Right hindlimb (tissue), 1 donor: ENCODE measurements at regions not wholly inside any gene's neighbourhood (a gene's known extent, or its start where the extent isn't known, plus 50 kb on each side); places are given as distances from the start of the nearest gene placed in this dataset.
"Not testable (repeated sequence)": the region's sequence is repeated elsewhere in the genome, so short reads cannot be mapped to it uniquely, and the experiment has no call there.

ENCODE experiments used
- DNase-seq: peaks from one replicate; pipeline ENCODE4 v3.0.0-alpha.2; 2018

DNA sequence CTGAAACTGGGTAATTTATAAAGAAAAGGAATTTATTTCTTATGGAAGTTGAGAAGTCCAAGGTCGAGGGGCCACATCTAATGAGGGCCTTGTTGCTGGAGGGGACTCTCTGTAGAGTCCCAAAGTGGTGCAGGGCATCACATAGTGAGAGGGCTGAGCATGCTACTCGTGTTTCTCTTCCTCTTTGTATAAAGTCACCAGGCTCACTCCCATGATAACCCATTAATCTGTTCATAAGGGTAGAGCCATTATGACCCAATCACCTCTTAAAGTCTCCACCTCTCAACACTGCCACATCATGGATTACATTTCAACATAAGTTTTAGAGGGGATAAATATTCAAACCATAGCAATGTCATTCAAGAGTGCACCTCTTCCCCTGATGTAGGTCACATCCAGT, 79.1 kb upstream of the ATP2B1 start:
- no peak for DNase-seq

DNA sequence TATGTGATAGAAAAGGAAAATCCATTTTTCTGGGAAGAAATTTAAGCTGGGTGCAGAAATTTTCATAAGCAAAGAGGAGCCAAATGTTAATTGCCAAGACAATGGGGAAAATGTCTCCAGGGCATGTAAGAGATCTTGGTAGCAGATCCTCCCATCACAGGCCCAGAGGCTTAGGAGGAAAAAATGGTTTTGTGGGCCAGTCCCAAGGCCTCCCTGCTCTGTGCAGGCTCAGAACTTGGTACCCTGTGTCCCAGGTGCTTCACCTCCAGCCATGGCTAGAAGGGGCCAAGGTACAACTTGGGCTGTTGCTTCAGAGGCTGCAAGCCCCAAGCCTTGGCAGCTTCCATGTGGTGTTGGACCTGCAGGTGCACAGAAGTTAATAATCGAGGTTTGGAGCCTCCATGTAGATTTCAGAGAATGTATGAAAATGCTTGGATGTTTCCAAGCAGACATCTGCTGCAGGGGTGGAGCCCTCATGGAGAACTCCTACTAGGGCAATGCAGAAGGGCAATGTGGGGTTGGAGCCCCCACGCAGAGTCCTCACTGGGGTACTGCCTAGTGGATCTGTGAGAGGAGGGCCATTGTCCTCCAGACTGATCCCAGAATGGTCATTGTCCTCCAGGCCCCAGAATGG, 77.7 kb upstream of the ATP2B1 start:
- no peak for DNase-seq

DNA sequence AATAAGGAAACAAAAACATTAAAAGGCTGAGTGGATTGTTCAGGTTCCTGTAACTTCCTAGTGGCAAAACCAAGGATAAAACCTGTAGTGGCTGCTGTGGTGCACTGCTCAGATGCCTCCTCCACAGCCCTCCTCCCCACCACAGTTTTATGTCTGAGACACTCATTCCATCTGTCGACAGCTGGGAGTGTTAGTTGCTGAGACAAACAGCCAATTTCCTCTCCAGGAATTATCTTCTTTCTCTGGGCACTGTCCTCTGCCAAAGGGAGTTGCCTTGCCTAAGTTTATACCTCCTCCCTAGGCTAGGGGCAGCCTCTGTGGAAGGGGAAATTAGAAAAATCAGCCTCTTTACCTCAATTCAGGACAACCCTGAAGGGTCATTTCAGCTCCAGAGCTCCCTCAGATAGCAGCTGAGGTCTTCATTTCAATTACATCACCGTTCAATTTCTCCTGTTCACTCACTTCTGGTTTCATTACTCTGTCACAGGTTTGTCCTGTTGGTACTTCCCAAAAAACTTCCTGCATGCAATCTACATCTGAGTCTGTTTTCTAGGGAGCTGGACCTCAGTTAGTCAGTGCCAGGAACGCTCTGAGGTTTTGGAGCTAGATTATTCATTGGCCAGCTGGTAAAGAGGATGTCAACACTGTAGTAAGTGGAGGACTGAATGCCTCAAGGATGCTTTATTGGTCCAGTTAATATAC, 74.9 kb upstream of the ATP2B1 start:
- peak; percentile 65 for DNase-seq

DNA sequence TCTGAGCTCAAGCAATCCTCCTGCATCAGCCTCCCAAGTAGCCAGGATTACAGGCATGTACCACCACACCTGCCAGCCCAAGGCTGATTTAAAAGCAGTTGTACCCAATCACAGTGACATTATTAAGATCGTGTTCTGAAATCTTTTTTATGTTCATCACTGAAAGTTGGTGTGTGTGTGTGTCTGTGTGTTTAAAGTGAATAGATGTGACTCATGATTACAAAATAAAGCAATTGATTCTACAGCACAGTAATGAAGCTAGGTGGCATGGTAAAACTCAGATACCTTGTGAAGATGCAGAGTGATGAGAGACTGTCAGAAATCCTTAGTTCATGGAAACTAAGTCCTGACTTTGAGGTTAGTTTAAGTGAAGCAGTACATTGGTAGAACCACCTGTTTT, 74.2 kb upstream of the ATP2B1 start:
- DNase-seq, result no peak

DNA sequence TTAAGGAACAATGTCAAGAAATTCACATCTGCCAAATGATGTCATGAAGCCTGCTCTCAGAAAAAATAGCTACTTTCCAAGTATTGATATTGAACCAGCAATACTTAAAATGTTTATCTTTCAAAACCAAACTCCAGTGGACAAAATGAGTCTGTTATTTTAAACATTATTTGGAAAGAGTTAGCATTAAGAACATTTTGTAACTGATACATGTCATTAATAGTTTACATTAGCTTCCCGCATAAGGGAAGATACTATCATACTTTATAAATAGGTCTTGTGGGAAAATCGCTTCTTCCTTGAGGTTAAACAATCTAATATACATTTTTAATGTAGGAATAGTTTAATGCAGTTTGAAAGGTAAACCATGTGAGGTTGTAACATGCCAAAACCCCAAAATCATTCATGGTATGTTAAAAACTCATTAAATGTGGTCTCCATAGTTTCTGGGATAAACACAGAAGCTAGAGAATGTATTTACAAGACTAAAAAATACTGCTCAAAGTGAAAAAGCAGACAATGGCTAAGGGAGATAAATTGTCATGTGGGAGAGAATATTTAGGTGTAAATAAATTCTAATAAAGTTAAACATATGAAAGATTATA, 73.4 kb upstream of the ATP2B1 start:
- DNase-seq, result no peak

DNA sequence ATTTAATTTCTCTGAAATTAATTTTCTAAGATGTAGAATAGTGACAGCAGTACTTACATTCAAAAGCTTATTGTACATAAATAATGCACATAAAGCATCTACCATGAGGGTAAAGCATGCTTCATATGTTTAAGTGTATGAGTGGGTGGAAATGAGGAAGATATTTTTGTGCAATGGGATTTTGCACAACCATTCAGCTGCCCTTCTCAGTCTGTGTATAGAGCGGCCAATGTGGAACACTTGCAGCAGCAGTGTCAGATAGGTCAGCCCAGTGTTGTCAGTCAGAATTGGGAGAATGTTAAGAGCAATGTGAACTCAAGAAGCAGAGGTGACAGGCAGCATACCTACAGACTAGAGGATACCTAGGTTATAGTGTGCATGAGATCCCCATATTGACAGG, 72.5 kb upstream of the ATP2B1 start:
- DNase-seq, result no peak

DNA sequence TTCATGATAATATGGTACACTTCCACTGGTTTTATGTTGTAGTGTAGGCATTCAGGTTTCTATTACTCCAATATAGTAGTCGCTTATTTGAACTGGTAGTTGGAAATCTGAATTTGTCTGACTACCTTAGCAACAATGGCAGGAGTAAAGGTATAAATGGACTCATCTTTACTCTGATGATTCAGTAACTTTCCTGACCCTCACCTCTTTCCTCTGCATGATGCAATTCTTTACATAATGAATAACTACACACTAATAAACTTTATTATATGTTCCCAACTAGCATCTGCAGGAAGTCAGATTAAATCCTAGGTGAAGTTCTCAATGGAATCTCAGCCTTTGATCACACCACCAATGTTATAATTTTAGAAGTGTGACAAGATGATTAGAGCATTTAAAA, 70.5 kb upstream of the ATP2B1 start:
- DNase-seq, result no peak

DNA sequence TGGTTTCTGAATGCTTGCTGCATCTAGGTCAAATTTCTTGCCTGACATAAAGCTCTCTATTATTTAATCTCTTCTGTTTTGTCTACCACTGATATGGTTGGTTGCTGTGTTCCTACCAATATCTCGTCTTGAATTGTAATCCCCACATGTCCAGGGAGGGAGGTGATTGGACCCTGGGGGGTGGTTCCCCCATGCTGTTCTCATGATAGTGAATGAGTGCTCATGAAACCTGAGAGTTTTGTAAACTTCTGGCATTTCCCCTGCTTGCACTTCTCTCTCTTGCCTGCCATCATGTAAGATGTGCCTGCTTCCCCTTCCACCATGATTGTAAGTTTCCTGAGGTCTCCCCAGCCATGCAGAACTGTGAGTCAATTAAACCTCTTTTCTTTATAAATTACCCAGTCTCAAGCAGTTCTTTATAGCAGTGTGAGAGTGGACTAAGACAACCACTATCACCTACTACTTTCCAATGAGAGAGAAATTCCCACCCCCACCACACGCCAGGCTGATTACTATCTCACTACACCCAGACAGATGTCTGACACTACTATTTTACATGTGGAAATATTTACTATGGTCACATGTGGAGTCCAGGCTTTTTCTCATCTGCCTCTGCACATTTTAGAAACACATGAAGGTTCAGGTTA, 69.2 kb upstream of the ATP2B1 start:
- no peak for DNase-seq

DNA sequence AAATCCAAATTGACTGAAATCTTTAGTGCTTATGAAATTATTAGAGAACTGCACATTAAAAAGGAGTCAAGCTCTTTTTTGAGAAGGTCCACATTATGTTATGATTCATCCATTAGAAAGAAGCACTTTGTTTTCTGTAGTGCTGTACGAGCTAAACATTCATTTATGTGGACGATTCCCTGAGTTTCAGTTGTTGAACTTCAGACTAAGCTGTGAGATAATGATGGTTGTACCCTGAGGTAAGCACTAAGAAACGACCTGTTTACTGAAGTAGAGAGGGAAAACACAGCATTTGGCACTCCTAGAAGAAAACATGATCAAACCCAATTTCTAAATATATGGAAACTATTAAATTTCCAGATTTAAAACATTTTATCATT, 67.3 kb upstream of the ATP2B1 start:
- no peak for DNase-seq

DNA sequence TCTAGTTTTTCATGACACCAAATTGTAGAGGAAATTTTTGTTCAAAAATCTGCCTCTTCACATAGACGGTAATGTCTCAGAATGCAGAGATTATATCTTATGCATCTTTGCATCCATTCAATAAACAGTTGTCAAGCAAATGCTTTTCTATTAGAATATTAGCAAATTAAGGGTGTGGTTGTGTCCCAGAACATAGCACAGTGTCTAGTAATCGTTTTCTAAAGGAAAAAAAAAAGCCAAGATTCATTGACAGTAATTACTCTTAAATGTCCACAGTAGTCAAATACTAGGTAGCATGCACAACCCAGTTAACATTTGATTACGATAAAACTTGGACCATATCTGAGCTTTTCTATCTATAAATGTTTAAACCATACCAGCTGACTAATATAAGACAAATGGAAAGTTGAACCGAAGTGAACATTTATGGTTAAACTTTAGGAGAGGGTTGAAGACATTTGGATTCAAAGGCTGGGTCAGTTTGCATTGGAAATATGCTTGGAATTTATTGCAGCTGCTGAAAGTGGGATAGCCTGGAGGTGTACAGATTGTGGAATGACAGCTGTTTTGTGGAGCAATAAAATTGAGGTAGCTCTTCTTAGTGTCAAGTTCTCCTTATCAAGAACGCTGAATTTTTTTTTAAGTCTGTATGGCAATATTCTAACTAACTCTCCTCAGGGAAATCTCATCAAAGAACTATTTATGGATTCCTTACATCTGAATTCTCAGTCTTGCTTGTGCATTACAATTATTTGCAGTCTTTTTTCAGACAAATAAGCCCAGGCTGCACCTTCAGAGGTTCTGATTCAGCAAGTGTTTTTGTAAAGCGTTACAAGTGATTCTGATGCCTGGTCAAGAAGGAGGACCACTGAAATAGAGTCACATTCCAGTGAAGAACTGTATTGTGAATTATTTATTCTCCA, 66.7 kb upstream of the ATP2B1 start:
- peak; percentile 29 for DNase-seq

DNA sequence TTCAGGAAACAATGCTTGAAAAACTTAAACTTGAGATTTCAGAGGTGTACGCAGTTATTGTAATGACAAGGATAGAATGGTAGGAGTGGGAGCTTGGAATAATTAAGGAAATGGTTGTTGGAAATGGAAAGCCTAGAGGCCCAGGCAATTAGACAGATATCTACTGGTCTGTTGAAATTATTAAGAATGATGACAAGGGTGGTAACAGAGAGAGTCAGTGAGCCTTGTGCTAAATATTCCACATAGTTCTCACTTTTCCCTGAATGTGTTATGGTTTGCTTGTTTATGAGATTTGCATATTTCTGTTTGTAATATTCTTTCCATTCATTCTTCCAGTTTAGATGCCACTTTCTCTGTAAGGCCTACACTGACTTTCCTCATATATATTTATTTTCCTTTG, 66.0 kb upstream of the ATP2B1 start:
- DNase-seq, result no peak

DNA sequence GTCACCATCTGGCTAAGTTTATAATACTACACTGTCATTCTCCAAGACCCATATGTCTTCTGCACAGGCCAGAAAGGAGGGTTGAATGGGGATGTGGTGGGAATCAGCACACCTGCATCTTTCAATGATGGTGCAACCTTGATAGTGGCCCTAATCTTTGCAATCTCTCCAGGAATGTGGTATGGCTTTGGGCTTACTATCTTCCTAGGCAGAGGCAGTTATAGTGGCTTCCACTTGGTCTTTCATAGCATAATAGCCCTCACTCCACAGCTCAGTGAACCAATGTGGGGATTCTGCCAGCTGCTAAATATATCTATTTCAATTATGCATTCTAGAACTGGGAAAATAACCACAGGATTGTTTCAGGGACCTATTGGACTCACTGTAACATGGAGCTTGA, 61.8 kb upstream of the ATP2B1 start:
- DNase-seq, result no peak

DNA sequence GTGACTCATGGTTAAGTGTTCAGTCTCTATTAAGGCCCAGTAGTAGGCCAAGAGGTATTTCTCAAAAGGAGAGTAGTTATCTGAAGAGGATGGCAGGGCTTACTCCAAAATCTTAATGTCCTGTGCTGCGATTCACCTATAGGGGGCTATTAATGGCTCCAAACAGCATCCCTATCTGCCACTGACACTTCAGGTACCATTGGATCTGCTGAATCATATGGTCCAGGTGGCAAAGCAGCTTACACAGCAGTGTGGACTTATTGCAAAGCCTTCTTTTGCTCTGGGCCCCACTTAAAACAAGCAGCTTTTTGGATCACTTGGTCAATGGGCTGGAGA, 60.8 kb upstream of the ATP2B1 start:
- no peak for DNase-seq

DNA sequence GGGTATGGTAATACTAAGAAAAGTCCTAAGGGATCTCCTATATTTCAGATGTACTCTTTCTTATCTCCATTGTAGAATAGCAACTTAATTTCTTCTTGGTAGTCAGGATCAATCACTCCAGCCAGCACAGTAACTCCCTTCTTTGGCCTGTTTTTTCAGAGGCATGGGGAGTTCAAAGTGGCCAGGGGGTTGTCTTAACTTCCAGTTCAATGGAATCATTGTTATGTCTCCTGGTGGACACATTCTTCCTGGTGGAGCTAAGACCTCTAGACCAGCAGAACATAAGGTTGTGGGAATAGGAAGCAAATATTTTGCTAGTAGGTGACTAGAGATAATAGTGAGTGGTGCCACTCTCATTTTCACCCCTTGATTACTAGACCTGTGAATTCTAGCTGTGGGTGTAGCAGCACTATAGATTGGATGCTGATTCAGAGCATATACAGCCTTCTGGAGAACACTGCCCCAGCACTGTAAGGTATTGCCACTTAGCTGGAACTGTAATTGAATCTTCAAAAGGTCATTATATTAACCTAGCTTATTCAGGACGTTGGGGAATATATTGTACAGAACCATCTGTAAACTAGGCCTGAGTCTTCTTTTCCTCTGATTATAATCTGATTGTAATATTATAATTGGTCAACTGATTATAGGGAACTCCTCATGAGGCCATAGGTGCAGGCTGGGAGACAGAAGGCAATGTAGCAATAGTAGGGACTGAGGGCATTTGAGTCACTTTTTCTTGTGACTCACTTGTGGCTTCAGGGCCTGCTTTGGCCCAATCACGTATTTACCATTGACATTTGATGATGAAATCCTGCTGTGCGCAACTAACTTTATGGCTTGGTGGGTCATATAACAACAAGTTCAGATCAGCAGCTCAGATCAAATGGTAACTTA, 60.2 kb upstream of the ATP2B1 start:
- no peak for DNase-seq

DNA sequence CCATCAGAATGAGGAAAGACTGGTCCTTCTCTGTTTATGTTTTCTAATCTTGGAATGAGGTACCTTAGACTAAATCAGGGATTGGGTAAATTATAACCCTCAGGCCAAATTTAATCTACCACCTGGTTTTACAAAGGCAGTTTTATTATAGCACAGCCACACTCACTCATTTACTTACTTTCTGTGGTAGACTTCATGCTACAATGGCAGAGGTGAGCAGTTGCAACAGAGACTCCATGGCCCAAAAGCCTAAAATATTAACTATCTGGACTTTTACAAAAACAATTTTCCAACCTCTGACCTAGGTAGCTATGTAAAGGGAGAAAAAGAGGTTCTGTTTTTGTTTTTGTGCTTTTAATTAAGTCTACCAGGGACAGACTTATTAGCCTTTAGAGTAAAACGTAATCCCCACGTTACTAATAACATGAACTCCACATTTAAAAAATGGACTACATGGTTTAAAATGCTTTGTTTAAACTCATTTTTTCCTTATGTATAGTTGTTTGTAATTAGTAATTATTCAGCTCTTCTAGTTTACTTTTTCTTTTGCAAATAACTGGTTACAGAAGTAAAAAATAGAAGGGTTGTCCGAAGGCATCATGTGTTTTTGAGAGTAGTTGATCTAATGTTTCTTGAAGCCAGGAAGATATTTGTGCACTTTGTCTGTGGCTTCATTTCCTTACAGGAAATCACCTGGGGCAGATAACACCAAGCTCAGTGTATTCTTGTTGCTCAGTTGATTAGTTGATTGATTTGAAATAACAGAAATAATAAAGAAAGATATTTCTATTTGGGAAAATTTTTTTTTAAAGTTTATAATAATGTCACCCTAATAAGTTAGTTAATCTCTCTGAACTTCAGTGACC, 57.6 kb upstream of the ATP2B1 start:
- no peak for DNase-seq

DNA sequence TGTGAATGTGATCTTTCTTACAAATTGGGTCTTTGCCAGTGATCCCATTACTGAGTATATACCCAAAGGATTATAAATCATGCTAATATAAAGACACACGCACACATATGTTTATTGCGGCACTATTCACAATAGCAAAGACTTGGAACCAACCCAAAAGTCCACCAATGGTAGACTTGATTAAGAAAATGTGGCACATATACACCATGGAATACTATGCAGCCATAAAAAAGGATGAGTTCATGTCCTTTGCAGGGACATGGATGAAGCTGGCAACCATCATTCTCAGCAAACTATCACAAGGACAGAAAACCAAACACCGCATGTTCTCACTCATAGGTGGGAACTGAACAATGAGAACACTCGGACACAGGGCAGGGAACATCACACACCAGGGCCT, 55.5 kb upstream of the ATP2B1 start:
- not testable (repeated sequence) for DNase-seq

DNA sequence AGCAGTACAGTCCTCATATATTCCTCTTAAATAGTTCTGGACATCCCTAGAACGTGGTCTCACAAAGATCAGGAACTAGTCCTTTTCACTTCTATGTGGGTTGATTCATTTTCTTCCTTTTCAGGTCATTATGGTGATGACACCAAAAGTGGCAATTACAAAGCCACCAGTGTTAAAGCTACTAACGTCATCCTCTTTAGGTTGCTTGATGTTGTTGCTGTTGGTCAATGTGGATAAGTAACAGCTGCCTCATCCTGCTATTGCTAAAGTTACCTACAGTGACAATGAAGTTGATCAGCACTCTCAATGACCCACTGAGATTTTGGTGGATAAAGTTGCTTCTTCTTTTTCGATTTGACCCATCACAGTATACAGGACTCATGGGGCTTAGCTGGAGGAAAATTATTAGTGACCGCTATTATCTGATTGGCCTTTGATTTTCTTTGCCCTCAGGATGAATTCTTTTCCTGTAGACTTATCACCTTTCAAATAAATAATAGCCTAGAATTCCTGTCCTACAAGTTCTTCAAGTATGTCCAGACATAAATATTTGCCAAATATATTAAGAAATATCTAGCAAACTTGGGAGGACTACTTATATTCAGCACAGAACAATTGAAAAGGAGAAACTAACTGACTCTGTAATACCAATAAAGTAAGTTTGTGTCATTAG, 54.0 kb upstream of the ATP2B1 start:
- no peak for DNase-seq

DNA sequence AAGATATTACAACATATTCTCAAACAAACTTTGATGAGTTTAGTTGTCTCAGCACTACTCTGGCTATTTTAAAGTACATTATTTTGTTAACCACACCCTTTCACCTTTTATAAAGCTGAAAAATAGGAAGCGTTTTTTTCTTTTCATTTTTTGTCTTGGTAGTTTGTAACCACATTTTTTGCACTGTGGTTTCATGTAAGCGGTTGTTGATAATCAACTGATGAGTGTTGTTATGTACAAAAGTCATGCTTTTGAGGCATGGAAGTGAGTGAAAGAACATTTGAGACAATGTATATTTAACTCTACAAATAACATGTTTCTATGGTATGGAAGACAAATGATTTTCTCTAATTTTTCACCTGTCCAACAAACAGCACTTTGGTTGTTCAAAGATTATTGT, 52.1 kb upstream of the ATP2B1 start:
- DNase-seq, result no peak
